Fibroblast of skin of scalp (primary cell): ENCODE measurements at regions not wholly inside any gene's neighbourhood (a gene's known extent, or its start where the extent isn't known, plus 50 kb on each side); places are given as distances from the start of the nearest gene placed in this dataset.

Source experiments
- DNase-seq: peaks from one replicate; pipeline ENCODE4 v3.0.0-alpha.2; 2013

DNA sequence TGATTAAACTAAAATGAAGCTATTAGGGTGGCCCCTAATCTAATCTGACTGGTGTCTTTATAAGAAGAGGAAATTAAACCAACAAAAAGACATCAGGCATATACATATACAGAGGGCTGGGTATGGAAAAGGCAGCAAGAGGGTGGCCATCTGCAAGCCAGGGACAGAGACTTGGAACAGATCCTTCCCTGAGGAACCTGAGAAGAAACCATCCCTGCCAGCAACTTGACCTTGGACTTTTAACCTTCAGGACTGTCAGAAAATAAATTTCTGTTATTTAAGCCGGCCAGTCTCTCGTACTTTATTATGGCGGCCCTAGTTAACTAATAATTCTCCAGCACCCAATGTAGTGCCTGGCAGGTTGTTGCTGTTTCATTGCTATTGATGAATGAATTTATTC is 361.5 kb upstream of the PDGFD start:
- DNase-seq = no peak

DNA sequence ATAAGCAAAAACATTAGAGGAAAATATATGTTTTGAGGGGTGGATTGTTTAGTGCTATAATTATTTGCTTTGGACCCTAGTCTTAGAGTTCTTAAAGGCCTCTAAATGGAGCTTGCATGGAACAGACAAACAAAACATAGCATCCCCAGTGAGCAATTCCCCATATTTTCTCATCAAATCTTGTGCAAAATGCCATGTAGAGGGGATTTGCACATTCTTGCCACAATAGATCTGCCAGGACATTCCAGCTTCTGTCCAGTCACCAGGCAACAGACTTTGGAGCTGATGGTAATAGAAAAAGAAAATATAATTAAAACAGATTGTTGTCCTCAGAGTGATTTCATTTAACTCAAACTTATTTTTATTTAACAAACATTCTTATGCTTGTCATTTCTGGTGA is 360.3 kb upstream of the PDGFD start:
- peak; percentile 4 for DNase-seq

DNA sequence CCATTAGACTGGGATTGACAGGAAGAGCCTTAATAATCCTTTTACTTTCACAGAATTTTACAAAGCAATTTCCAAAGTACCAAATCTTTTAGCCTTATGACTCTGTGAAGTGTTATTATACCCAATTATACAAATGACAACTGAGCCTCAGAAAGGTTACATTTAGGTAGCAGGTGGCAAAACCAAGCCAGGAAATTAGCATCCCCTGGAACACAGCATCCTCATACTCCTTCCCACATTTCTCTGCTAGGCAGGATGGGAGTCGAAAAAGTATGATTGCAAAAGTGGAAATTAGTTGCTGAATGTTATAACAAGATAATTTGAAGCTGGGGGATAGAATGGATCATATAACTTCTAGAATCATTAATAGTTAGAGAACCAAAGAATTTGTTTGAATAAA is 359.7 kb upstream of the PDGFD start:
- DNase-seq = no peak

DNA sequence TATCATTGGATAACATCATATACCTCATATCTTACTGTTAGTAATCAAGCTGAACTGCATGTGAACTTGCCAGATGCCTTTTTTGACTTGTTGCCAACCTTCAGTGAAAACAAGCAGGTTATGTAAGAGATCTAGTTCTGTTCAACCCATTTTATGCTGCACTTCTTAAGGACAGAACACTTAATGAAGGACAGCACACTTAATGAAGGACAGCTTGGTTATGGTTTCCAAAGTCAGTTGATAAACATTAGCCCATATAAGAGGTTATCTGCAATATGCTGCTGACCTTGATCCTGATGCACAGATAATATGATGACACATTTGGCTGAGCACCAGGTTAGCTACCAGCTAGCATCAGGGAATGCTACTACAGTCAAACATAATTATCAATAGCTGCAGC is 358.7 kb upstream of the PDGFD start:
- DNase-seq = no peak

DNA sequence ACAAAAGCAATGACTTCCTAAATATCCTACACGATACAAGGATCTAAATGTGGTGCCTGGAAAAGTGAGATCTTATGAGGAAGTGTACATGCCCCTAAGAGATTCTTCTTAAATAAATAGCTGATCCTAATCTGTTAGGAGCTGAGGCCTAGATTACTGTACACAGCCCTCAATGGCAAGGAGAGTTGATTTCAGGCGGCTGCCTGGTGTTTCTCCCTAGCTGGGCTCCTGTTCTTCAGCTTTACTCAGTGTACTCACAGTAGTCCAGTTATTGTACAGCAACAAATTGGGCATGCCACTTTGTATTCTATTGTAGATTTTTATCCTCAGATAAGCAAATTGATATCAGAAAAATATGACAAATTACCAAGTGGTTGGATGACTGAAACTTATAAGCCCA is 358.2 kb upstream of the PDGFD start:
- no peak for DNase-seq

DNA sequence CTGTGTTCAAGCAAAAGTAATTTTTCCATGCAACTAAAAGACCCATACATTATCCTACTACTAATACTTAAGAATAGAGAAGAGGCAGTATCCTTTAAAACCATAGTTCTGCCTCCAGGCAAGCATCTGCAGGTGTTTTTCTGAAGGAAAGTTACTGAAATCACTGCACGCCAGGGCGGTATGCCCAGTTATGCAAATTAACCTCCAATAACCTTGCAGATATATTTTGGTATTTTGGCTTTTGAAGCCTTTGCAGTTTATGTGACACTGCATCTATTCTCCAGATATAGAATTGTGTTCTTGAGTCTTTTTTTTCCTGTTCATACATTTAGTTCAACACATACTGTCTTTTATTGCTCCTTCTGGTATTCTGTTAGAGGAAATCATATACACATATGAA is 346.2 kb upstream of the PDGFD start:
- no peak for DNase-seq

DNA sequence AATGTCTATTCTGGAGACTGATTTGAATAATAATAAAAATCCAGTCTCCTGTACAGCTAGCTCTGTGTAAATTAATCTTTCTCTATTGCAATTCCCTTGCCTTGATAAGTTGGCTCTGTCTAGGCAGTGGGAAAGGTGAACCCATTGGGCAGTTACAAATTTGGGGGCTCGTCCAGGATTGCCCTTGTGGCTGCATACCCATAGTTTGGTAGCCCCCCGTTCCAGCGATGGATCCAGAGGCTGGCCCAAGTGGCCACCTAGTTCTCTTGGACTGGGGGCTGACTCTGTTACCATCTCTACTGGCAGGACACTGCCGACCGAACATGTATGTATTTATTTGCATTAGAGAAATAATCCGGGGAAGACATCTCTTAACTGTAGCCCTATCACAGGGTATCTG is 326.2 kb upstream of the PDGFD start:
- DNase-seq = no peak

DNA sequence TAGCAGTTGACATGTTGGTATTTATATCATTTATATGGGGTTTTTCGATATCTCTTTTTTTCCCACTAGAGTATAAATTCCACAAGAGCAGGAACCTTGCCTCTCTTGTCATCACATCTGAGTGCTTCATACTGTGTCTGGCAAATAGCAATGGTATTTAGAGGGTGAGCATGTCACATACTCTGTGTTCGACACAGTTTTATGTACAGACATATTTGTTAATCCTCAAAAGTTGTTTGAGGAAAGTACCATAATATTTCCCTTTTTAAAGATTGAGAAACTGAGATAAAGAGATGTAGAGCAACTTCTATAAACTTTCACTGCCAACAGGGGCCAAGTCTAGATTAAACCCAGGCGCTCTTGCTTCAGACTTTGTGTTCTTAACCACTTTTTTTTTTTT is 324.6 kb upstream of the PDGFD start:
- DNase-seq = no peak

DNA sequence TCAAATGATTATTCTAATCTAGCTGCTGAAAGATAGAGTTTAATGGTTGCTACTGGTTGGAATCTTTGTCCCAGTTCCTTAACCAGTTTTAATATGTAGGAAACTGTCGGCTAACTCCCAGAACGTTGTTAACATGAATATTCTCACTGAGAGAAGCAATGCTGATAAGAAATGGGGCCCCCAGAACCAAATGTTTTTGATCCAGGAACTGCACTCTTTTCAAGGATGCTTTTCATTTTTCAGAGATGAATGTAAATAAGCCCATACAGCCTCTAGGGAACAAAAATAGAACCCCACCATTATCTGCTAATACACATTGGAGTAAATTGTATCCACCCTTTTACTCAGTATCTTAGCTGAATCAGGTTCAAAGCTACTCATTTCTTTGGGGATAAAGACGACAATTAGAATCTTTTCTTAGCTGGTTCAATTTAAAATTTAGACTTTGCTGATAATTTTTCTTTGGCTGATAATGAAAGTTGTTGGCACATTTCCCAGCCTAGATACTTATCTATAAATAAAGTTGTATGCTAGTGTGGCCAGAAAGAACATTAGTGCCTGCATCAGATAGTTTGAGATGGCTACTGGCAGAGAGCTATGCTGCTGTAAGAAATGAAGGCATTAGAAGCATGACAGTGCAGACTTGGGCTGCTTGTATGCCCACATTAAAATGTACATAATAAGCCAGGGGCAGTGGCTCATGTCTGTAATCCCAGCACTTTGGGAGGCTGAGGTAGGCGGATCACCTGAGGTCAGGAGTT is 323.3 kb upstream of the PDGFD start:
- DNase-seq = no peak

DNA sequence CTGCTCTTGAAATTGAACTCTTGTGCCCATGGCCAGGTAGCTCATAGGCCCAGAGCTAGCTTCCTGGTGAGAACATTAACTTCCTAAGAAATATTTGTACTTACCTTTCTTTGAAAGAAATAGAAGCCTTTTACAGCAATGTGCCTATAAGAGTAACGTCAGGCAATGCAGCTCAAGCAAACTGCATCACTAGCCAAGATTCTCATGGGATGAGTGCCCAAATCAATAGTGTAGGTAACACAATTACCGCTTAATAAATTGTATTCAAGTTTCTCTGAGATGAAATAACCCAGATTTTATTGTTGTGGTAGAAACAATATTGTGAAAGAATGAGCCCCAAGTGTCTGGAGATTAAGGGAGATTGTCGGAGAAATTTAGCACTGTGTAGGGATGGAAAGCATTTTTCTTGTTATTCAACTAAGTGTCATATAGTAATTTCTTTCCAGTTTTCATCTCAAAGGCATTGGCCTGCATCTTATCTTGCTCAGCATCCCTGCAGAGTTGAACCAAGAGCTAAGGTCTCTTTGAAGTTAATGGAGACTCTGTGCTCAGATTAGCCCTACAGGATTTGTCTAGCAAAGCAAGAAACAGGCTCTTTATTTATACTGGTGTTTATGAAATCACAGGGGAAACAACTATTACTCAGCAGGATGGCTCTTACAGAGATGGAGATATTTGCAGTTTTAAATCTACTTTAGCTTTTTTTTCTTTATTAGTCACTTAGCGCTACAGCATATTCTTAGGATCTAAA is 321.0 kb upstream of the PDGFD start:
- DNase-seq = no peak

DNA sequence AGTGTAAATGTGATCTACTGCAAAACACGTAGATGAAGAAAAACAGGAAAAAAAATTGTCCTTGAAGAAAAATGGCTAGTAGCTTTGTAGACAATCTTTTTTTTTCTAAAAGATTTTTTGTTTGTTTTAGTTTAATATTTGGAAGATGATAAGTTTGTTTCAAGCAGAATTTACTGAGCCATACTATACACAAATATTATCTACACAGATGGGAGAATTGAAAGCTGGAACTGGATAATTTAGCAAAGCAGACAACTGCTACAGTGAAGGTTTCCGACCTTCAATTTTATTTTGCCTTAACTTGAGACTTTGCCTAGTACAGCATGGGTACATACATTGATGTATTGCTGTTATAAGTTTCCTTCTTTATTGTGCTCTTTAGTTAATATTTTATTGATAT is 313.0 kb upstream of the PDGFD start:
- DNase-seq = no peak

DNA sequence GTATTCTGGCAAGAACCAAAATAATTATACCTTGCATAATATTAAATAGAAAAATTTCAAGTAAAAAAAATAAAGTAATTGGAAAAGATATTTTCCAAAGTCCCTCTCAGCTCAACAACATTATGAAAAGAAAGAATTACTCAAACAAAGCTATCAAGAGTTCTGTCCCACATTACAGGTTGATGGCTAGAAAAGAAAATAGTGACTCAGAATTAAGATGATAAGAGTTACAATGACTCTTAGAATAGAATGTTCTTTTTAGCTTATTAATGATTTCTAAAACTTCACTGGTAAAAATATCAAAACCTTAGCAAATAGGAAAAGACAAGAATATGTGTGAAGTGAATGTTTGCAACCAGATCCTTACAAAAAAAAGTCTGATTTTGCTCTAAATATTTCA is 312.5 kb upstream of the PDGFD start:
- DNase-seq = no peak

DNA sequence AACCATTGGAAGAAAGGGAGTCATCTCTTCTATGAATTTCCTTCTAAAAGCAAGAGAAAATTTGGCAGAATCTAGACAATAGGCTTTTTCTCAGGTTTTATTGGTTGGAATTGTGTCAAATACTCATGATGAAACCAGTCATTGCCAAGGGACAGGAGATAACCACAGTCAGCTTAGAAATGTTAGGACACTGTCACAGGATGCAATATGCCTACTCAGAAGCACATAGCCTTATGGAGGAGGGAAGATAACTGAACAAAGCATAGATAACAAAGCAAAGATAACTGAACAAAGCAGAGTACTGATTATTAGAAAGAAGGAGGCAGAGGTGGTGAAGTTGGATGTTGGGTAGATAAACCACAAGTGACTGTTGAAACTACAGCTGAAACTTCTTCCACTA is 303.5 kb upstream of the PDGFD start:
- peak; percentile 53 for DNase-seq

DNA sequence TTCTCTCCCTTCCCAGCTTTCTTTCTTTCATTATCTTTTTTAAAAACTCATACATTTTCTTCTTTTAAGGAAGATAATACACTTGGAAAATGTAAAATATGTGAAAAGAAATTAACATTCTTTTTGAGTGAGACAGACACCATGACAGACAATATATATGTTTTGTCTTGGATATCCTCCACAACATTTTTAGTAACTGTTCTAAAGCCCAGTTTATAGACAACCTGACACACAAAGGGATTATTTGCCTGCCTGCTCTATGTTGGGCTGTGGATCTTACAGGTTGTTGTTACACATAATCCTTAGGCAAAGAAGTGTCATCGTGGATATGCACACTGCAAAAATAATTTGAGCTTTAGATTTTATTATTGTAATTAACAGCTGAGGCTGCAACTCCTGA is 301.4 kb upstream of the PDGFD start:
- DNase-seq = peak; percentile 40

DNA sequence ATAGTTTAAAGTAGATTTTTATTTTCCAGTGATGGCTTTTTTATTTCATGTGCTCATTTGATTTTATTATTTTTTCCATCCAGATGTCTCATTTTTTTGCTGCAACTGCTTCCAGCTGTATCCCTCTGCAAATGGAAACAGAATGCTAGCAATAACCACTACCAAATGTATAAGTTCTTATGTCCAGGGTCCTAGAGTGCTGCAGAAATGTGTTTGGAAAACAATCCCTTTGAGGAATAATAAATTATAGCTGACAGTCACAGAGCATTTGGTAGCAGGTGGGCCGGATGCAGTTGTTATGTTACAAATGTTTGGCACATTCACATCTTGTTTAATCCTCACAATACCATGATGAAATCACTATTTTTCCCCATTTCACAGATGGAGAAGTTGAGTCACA is 300.7 kb upstream of the PDGFD start:
- no peak for DNase-seq

DNA sequence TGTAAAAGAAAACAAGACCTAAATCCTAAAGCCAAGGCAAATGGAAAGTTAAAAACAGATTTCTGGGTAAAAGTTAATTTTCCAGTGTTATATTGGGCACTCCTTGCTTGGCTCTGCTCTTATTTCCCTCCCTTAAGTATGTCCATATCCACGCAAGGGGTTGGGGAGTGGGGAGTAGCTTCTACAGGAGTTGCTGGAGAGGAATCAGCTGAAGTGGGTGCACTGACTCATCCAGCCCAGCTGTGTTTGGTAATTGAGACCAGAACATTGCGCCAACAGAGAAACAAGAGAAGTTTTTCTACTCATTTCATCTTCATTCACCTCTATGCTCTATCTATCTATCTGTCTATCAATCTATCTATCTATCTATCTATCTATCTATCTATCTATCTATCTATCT is 298.4 kb upstream of the PDGFD start:
- DNase-seq = peak; percentile 71

DNA sequence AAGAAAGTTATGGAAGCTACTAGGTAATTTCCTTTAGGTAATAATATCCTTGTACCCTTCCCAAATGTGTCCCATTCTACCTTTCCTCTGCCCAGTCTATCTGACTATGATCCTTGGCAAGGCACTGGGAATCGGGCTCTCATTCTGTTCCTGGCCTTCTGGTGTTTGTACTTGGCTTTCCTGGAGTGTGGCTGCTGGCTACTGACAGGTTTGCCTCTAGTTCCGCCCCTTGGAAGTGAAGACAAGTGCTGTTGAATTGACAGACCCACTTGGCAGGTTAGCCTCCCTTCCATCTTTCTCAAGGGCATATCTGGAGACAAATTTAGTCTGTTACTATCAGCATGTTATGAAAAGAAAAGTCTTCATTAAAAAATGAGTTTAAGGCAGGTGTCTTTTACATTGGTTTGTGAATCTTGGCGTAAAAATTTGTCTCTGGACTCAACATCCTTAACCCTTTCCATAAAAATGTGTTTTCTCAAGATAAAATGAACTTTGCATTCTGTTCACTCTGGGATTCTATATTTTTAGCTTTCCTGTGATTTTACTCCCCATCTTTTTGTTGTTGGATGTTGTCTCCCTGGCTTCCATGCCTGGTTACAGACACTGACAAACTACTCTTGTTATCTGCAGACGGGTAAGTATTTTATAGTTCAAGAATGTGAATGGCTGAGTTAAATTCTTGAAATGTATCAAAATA is 287.4 kb upstream of the PDGFD start:
- no peak for DNase-seq

DNA sequence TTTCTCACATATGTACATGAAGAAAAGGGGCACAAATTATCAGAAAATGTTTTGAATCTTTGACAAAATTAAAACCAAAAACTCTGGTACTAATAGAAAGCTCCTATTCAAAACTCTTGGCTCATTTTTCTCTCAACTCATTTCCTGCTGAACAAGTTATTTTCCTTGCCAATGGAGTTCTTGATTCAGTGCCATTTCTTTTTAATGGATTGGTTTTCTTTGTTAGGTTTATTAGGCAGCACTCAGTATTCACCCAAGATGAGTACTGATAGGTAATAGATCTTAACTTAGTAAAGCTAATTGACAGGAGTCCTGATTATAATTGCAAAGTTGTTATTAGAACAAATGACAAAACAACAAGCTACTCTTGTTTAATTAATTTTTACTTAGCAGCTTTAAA is 279.4 kb upstream of the PDGFD start:
- no peak for DNase-seq

DNA sequence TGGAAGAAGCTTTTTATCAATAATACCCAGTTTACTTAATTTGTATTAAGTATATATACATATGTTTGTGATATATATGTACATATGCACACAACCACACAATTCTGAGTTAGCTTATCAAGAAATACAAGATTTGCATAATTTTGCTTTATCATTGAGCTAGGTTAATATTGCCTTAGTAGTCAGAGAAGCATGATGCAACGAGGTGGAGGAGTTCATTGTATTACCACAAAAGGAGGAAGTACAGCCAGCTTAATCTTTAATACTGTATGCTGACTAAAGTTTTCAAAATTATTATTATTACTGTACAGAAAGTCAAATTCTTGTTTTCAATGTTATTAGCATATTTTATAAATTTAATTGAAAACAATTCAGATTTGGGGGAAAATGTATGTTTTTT is 278.4 kb upstream of the PDGFD start:
- DNase-seq = no peak

DNA sequence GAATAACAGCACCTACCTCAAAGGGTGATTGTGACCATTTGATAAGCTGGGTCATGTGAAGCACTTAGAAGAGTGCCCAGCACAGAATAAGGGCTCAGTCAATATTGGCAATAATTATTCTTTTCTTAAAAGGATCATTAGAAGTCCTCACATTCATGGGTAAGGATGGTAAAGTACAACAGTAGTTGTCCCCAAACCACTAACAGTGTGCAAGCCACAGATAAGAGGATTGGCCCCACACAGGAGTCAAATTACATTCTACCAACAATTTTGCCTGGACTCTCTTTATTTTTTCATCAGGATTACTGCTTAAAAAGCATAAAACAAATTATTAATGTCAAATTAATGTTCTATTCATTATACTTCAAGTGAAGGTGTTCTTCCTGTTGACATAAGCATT is 271.5 kb upstream of the PDGFD start:
- no peak for DNase-seq

DNA sequence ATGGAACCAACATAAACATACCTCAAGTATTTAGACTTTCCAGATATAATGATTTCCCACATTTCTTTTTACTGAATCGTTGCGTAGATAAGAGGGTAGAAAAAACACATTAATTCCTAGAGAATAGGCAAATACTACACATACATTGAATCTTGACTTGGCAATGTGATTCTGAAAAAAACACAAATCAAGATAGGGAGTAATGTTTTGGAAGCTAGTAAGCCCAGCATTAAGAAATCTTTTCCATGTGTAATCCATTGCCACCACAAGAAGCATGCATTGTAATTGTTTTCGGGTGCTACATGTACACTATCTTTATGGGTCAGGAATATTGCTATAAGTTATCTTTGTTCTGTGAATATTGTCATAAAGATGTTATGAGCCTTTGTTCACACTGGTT is 269.8 kb upstream of the PDGFD start:
- DNase-seq = no peak

DNA sequence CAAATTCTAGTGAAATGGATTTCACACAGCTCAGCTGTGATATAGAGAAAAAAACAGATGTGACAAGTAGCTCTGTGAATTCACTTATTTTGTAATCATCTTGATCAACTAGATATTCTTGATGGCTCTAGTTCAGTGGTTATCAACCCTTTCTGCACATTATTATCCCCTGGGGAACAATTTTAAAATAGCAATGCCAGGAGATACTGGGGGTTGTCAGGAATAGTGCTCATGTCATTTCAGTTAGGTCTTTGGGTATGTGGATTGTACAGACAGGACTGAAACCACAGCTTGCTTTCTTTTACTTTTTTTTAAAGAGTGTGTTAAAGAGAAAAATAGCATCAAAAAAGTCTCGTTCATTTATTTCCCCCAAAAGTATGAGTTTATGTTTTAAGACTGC is 269.0 kb upstream of the PDGFD start:
- DNase-seq = no peak

DNA sequence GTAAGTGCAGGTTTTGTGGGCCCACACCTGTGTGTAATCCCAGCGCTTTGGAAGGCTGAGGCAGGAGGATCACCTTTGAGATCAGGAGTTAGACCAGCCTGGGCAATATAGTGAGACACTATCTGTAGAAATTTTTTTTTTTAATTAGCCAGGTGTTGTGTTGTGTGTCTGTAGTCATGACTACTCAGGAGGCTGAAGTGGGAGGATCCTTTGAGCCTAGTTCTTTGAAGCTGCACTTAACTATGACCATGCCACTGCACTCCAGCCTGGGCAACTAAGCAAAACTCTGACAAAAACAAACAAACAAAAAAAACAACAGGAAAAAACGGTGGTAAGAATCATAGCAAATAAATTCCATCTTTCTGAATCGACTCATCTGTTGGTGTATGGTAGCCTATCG is 268.6 kb upstream of the PDGFD start:
- no peak for DNase-seq
